DMS79 treated with DMSO at 0.1 percent for 48 hours (cell line): ENCODE measurements at regions not wholly inside any gene's neighbourhood (a gene's known extent, or its start where the extent isn't known, plus 50 kb on each side); places are given as distances from the start of the nearest gene placed in this dataset.

Experiments used
- DNase-seq: peaks from one replicate; lab custom pipeline; 2025; lab: John Stamatoyannopoulos, UW

GRCh38 chr9:99762470-99762869 lies 59.2 kb upstream of the NR4A3 start:
- DNase-seq = no peak
